IPS-15b (cell line): ENCODE measurements at regions not wholly inside any gene's neighbourhood (a gene's known extent, or its start where the extent isn't known, plus 50 kb on each side); places are given as distances from the start of the nearest gene placed in this dataset.
"Not testable (repeated sequence)": the region's sequence is repeated elsewhere in the genome, so short reads cannot be mapped to it uniquely, and the experiment has no call there.

ENCODE experiments used
- H3K27me3 ChIP-seq: one replicate; pipeline ENCODE4 v1.6.1; 2013; ENCODE audit warnings: low read length; ENCODE audit not compliant: control insufficient read depth, insufficient read depth
- H3K36me3 ChIP-seq: one replicate; pipeline ENCODE4 v1.6.1; 2013; ENCODE audit warnings: low read length; ENCODE audit not compliant: control insufficient read depth, insufficient read depth
- H3K4me1 ChIP-seq: one replicate; pipeline ENCODE4 v1.6.1; 2013; ENCODE audit warnings: mild to moderate bottlenecking, low read length; ENCODE audit not compliant: control insufficient read depth, insufficient read depth
- H3K4me3 ChIP-seq: one replicate; pipeline ENCODE4 v1.5.1; 2013; ENCODE audit warnings: low read depth, low read length
- H3K9ac ChIP-seq: one replicate; pipeline ENCODE4 v1.6.1; 2013; ENCODE audit warnings: low read depth, mild to moderate bottlenecking, low read length
- H3K9me3 ChIP-seq: one replicate; pipeline ENCODE4 v1.6.1; 2013; ENCODE audit warnings: mild to moderate bottlenecking, low read length; ENCODE audit not compliant: control insufficient read depth, insufficient read depth

DNA sequence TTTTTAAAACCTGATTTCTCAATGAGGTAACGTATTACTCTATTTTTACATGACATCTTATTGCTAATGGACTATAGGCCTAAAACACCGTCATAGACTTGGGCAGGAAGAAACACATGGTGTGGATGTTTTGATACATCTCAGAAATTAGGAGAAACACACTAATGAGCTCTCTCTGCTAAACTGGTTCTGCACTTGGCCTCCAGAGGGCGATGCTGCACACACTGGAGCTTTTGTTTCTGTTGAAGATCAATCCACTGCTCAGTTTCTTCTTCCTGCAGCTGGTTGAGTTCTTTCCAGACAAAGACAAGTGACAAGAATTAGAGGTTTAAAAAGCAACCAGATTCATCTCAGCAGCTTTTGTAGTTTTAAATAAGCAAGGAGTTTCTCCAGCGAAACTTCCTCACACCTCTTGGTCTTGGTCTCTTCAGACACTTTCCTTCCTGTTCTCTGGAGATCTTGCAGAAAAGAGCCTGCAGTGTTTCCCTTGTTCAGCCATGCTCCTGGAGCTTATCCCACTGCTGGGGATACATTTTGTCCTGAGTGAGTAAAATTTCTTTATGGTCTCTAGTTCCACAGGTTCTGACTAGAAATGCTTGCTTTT lies 178.5 kb upstream of the OR4E1 start:
- H3K27me3 ChIP-seq: no peaks in the 10 kb centered on the region
- no peaks in the 10 kb centered on the region for H3K4me1 ChIP-seq
- H3K9ac ChIP-seq: no peak overlapping the region
- no peak overlapping the region for H3K4me3 ChIP-seq
- no peaks in the 10 kb centered on the region for H3K9me3 ChIP-seq
- no peaks in the 10 kb centered on the region for H3K36me3 ChIP-seq

DNA sequence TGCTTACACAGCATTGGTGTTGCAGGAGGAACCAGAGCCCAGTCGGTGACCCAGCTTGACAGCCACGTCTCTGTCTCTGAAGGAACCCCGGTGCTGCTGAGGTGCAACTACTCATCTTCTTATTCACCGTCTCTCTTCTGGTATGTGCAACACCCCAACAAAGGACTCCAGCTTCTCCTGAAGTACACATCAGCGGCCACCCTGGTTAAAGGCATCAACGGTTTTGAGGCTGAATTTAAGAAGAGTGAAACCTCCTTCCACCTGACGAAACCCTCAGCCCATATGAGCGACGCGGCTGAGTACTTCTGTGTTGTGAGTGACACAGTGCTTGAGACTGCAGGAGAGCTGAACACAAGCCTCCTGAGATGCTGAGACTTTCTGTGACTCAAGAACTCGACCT lies 173.3 kb upstream of the OR4E1 start:
- not testable (repeated sequence) for H3K9ac ChIP-seq, H3K9me3 ChIP-seq, H3K27me3 ChIP-seq, H3K4me3 ChIP-seq, H3K36me3 ChIP-seq, H3K4me1 ChIP-seq

DNA sequence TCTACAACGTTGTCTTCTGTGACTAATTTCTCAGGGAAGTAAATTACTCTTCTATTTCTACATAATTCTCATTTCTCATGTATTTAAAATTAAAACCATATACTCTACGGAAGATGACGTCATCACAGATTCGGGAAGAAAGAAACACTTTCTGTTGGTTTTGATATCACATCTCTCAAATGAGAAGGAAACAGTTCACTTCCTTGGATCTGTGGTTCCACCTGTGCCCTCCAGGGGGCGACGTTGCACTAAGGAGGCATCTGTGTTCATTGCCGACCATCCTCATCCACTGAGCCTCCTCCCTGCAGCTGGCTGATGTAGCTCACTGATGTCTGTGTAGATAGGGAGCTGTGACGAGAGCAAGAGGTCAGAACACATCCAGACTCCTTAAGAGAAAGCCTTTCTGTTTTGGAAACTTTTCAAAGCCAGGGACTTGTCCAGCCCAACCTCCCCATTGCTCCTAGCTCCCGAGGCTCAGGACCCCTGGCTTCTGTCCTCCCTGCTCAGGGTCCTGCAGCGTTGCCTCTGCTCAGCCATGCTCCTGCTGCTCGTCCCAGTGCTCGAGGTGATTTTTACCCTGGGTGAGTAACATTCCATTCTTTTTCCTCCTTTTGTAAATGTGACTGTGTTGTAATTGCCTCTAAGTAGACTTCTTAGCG lies 172.7 kb upstream of the OR4E1 start:
- no peaks in the 10 kb centered on the region for H3K9me3 ChIP-seq
- peaks cover 5% of the 10 kb centered on the region for H3K4me1 ChIP-seq
- H3K36me3 ChIP-seq: no peaks in the 10 kb centered on the region
- no peak overlapping the region for H3K9ac ChIP-seq
- H3K4me3 ChIP-seq: no peak overlapping the region
- peaks cover 4% of the 10 kb centered on the region for H3K27me3 ChIP-seq

DNA sequence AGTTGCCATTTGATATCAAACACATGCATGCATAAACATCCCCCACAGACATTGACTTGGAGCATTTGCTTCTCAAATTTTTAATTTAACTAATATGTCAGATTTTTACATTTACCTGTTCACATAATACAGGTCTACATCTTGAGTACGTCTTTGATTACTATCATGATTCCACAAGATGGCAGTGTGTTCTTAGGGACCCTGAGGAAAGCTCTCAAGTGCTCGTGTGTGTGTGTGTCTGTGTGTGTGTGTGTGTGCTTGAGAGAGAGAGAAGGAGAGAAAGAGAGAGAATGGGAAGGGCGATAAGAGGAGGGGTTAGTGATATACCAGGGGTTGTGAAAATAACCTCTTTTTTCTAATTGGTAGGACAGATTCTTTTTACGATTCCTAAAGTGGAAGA lies 167.1 kb upstream of the OR4E1 start:
- Histone ChIP-seq H3K4me3 (no peak overlapping the region), H3K27me3 (peaks cover 4% of the 10 kb centered on the region), H3K36me3 (no peaks in the 10 kb centered on the region), H3K4me1 (no peaks in the 10 kb centered on the region), H3K9me3 (no peaks in the 10 kb centered on the region), H3K9ac (no peak overlapping the region)

DNA sequence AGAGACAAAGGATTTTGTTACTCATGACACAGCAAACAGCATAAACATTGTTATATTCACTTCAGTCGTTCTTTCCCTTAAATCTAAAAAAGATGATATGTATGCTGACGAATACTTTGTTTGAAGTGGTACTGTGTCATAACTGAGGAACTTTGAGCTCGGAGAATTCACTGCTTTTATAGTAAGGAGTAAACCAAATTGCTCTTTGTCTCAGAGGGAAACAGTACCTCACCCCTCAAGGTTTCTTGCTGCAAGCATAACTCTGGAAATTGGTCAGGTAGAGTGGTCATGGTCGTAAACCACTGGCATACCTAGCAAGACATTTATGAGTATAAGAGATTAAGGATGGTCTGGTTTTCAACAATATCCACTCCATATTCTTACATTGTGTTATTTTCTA lies 160.2 kb upstream of the OR4E1 start:
- H3K4me1 ChIP-seq: no peaks in the 10 kb centered on the region
- no peaks in the 10 kb centered on the region for H3K36me3 ChIP-seq
- no peak overlapping the region for H3K4me3 ChIP-seq
- no peaks in the 10 kb centered on the region for H3K9me3 ChIP-seq
- no peaks in the 10 kb centered on the region for H3K27me3 ChIP-seq
- no peak overlapping the region for H3K9ac ChIP-seq

DNA sequence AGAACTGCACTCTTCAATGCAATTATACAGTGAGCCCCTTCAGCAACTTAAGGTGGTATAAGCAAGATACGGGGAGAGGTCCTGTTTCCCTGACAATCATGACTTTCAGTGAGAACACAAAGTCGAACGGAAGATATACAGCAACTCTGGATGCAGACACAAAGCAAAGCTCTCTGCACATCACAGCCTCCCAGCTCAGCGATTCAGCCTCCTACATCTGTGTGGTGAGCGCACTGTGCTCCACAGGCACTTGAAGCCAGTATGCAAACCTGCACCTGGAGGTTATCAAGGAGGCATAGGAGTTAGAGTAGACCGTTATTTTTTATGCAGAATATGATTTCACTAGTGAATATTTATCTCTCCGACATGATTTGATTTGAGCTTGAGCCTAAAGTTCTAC lies 152.2 kb upstream of the OR4E1 start:
- H3K4me1 ChIP-seq: no peaks in the 10 kb centered on the region
- no peaks in the 10 kb centered on the region for H3K36me3 ChIP-seq

DNA sequence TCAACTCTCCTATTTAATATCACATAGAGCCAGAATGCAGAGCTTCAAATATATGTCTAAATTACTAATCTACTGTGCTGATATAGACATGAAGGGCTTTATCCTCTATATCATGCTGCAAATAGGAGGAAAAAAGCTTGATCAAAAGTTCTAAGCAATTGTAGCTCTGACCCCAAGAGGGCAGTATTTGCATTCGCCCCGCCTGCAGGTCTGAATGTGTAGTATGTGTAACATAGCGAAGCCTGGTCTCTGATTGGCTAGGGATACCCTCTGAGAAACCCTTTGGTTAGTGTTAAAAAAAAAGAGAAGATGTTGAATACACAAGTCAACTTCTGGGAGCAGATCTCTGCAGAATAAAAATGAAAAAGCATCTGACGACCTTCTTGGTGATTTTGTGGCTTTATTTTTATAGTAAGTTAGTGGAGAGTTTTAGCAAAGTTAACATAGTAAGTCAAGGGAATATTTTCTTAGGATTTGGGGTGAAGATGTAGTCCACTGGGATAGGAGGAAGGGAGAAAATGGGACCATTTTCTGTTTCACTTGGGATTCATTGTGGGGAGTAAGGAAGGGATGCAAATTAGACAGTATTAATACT lies 151.6 kb upstream of the OR4E1 start:
- Histone ChIP-seq H3K9ac (no peak overlapping the region), H3K4me3 (no peak overlapping the region), H3K9me3 (no peaks in the 10 kb centered on the region), H3K4me1 (no peaks in the 10 kb centered on the region), H3K36me3 (no peaks in the 10 kb centered on the region), H3K27me3 (no peaks in the 10 kb centered on the region)

More for the DNA sequence above, 152.2 kb upstream of the OR4E1 start:
- Histone ChIP-seq H3K4me3 (no peak overlapping the region), H3K27me3 (no peaks in the 10 kb centered on the region), H3K9me3 (no peaks in the 10 kb centered on the region), H3K9ac (no peak overlapping the region)

DNA sequence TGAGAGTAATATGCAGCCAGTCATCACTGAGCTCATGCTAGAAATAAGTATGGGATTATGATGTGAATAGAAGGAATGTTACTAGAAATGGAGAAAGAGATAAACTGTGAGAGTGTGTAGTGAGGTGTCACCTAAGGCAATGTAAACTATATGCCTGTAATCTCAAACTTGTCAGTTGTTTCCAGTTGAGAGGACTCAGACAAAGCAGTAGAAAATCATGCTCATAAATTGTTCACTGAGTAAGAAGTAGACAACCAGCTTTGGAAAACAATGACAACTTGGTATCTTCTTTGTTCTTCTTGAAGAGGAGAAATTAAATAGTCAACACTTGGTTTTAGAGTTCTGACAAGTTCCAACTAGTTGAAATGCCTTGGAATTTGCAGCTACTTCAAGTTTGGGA lies 148.5 kb upstream of the OR4E1 start:
- Histone ChIP-seq H3K27me3 (no peaks in the 10 kb centered on the region), H3K9ac (no peak overlapping the region), H3K4me1 (no peaks in the 10 kb centered on the region), H3K36me3 (no peaks in the 10 kb centered on the region), H3K9me3 (no peaks in the 10 kb centered on the region), H3K4me3 (no peak overlapping the region)

DNA sequence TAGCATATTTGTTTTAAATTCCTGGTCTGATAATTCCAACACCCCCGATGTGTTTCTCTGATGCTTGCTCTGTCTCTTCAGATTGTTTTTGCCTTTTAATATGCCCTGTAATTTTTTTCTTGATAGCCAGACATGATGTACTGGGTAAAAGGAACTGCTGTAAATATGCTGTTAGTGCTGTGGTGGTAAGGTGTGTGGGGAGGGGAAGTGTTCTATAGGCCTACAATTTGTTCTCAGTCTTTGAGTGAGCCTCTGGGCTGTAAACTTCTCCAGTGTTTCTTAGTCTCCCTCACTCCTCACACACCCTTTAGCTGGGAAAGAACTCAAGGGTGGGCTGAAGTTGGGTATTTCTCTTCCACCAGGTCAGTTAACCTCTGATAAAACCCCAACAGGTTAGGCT lies 147.0 kb upstream of the OR4E1 start:
- Histone ChIP-seq H3K4me3 (no peak overlapping the region), H3K27me3 (no peaks in the 10 kb centered on the region), H3K4me1 (no peaks in the 10 kb centered on the region), H3K9ac (no peak overlapping the region), H3K9me3 (peaks cover 4% of the 10 kb centered on the region), H3K36me3 (no peaks in the 10 kb centered on the region)

DNA sequence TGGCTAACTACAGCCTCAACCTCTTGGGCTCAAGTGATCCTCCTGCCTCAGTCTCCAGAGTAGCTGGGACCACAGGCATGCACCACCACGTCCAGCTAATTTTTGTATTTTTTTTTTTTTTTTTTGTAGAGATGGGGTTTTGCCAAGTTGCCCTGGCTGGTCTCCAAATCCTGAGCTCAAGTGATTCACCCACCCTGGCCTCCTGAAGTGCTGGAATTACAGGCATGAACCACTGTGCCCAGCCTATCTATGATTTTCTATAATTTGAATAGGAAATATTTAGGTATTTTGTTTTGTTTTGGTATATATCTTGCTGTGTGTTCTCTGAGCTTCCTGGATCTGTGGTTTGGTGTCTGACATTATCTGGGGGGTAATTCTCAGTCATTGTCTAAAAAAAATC lies 146.3 kb upstream of the OR4E1 start:
- not testable (repeated sequence) for H3K27me3 ChIP-seq, H3K4me3 ChIP-seq, H3K4me1 ChIP-seq, H3K9ac ChIP-seq, H3K9me3 ChIP-seq, H3K36me3 ChIP-seq

DNA sequence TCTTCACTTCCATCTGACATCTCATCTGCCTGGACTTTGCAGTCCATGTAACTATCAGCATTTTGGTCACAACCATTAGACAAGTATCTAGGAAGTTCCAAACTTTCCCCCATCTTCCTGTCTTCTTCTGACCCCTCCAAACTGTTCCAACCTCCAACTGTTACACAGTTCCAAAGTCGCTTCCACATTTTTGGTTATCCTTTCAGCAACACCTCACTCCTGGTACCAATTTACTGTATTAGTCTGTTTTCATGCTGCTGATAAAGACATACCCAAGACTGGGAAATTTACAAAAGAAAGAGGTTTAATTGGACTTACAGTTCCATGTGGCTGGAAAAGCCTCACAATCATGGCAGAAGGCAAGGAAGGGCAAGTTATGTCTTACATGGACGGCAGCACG lies 143.4 kb upstream of the OR4E1 start:
- not testable (repeated sequence) for H3K4me1 ChIP-seq, H3K36me3 ChIP-seq, H3K4me3 ChIP-seq, H3K9me3 ChIP-seq, H3K9ac ChIP-seq, H3K27me3 ChIP-seq

DNA sequence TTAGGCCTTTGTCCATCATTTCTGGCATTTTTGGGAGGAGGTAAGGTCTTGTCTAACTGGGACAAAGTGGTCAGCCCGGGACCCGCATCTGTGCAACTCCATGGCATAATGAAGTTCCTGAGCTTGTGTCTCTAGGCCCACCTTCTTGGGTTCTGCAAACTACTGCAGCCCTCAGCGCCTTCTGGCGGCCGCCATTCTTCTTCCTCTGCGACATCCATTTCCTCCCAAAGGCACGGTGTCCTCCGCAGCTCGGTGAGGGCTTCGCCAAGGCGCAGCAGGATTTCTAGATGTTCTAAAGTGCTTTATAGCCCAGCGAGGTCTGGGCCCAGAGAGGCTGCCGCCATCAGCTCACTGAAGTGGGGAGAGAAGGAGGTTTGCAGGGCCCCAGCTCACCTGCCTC lies 134.4 kb upstream of the OR4E1 start:
- H3K9me3 ChIP-seq: no peaks in the 10 kb centered on the region
- no peak overlapping the region for H3K4me3 ChIP-seq
- H3K9ac ChIP-seq: no peak overlapping the region
- no peaks in the 10 kb centered on the region for H3K4me1 ChIP-seq
- H3K36me3 ChIP-seq: no peaks in the 10 kb centered on the region
- H3K27me3 ChIP-seq: no peaks in the 10 kb centered on the region
